GM19025 (cell line): ENCODE measurements at regions not wholly inside any gene's neighbourhood (a gene's known extent, or its start where the extent isn't known, plus 50 kb on each side); places are given as distances from the start of the nearest gene placed in this dataset.

Experiments used
- ATAC-seq: cut with Tn5 transposase; IDR thresholded peaks from one replicate; pipeline ENCODE4 v1.9.1; 2021; ENCODE audit warnings: mild to moderate bottlenecking, low read depth, moderate library complexity; ENCODE audit not compliant: unreplicated experiment

DNA sequence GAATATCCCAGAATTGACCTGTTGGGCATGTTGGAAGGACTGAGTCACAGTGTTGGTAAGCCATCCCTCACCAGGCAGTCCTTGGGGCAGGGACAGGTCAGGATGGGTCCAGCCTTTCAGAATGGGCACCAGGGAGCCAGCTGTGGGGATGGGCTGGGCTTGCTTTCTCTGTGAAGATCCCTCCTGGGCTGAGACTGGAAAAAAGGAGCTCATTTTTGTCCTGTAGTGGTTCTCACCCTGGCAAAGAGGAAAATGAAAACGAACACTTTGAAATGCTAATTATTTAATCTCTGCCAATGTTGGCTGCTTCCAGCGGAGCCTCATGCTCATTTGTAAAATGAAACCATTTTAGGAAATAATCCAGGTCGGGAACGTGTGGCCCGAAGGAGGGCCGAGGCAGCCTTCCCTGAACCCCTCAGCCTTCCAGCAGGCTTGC is 237.5 kb upstream of the SALL1 start:
- ATAC-seq = no peak

DNA sequence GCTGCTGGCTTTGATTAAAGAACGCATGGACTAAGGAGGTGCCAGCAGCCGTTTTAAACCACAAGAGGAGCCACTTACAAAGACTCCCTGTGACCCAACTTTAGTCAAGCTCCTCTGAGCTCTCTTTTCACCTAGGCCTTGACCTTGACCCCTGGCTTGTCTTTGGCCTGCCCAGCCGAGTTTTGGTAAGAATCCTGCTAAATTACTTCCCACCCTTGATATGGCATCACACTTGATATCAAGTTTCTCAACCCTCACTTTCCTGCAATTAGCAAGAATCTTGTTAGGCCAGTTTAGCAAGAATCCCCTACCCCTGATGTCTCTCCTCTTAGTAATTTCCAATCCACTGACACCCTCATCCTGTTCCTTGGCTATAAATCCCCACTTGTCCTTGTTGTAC is 232.8 kb upstream of the SALL1 start:
- no peak for ATAC-seq

DNA sequence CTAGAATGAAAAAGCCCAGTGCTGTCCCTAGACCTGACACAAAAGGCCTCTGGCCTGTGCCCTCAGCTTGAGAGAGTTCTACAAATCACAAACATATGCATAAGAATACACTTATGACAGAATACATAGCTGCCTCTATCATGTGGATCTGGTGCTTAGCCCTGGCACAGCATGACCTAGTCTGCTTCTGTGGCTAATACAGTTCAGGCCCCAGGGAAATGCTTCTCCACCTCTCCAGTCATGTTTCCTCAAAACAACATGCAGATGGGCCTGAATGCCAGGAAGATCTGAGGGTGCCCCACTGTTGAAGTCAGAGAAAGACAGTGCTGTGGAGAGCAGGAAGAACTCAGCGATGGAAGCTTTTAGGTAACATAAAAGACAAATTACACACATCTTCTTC is 231.9 kb upstream of the SALL1 start:
- ATAC-seq = no peak

DNA sequence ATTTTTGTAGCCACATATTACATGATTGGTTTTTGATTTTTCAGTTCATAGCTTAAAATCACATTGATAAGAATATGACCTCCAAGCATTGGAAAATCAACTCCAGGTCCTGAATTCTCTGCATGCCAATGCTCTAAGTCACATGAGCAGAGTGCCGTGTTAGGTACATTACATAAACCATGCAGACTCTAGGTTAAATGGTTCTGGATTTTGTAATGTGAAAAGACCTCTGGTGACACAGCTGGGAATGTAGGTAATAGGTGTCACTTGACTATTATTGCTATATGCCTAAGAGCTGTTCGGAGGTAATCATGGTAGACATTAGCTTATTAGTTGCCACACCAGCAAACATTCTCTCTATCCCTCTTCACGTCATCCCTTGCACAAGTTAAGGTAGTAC is 231.1 kb upstream of the SALL1 start:
- ATAC-seq = no peak

DNA sequence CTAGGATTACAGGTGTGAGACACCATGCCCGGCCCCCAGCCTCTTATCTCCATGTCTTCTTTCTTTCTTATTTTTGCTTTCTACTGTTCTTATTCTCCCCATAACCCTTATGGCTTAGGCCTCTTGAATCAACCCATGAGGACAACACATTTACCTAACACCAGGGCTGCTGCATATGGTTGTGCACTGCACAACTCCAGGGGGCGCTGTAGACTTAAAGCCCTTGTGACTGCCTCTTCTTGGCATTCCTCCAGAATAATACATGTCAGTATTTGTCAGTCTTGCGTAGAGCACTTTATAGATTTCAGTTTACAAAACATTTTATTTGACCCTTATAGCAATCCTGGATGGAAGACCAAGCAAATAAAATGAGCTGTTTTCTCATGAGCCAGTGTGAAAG is 225.0 kb upstream of the SALL1 start:
- ATAC-seq = no peak

DNA sequence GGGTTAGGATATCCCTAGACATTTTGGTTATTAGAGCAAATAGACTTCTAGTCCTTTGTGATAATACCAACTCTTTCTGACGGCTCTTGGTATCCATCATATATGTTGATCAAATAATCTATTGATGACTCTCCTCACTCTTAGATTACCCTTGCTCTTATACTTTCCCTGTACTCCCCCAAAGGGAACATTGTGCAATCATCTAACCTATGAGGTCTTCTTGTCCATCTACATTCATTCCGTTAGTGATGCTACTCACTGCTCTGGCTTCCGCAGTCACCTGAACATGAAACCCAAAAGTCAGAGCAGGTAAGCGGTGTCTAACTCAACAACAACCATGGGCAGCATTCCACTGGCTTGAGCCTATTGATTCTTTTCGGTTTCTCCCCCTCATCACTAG is 223.7 kb upstream of the SALL1 start:
- ATAC-seq = no peak

DNA sequence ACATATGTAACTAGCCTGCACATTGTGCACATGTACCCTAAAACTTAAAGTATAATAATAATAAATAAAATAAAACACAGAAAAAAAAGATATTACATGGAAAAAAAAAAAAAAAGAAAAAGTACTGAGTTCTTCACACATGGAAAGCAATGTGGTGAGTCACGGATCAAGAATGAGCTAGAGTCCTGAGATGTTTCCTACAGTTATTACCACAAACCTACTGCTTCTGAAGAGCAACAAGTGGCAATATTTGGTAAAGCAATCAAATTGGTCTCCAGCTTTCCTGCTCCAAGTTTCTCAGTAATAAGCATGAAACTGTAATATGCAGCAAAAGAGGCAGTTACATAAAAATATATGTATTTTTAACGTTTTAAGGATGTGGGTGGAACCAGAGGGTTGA is 223.3 kb upstream of the SALL1 start:
- no peak for ATAC-seq

DNA sequence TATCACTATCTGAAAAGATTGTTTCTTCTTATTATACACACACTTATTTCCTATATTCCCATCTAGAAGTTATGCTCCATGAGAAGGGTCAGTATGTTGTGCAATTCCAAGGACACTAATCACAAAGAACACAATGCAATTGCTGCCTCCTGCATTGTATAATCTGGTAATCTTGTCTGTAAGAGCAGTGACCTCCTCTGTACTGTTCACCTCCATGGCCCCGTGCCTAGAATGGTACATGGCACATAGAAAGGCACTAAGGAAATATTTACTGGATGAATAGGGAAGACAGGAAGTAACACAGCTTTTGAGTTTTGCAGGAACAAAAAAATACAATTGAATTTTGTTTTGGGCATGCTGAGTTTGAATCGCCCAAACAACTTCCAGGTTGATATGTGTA is 214.6 kb upstream of the SALL1 start:
- no peak for ATAC-seq

DNA sequence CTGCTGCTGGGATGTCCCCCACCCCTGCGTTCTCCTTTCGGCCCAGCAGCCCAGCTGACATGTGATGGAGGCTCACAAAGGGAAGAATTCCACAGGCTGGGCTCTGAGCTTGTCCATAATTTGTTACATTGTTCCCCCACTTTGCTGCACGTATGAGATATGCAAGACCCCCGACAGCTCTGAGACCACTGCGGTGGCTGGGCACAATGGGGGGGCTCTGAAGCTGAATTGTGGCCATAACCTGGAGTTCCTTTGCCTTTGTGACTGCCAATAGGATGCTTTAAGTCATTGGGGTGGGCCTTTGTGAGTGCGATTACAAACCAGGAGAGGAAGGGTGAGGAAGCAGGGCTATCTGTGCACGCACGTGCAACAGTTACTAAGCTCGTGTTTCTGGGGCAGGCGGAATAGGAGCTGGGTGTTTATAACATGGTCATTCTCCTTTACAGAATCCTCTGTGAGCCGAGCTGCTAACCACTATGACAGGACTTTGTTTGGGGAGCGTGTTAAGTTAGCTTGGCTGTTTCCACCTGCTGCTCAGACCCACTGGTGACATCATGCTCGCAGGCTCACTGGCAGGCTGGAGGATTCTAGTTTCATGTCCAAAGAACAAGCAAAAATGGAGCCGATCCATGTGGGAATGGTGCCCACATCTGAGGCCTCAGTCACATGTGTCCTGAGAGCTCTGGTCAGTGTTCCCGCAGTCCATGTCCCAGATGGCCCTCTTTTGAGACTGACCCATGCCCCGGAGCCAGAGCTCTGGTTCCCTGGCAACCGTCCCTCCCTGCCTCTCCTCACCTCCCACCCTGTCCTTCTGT is 208.3 kb upstream of the SALL1 start:
- no peak for ATAC-seq

DNA sequence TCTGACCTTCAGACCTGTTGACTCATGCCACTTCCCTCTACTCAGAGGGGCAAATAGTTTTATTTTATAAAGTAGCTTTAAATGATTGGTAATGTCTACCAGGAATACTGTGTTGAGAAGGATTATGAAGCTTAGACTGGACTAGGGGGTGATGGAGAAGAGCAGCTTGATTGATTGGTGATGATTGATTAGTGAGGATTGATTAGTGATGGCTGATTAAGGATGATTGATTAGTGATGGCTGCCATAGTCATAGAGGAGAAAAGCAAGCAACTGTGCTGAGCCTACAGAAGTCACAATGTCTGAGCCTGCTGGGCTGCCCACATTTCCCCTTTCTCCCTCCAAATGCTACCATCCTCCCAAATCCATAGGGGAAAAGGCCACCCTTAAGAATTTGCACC is 206.8 kb upstream of the SALL1 start:
- ATAC-seq = no peak

DNA sequence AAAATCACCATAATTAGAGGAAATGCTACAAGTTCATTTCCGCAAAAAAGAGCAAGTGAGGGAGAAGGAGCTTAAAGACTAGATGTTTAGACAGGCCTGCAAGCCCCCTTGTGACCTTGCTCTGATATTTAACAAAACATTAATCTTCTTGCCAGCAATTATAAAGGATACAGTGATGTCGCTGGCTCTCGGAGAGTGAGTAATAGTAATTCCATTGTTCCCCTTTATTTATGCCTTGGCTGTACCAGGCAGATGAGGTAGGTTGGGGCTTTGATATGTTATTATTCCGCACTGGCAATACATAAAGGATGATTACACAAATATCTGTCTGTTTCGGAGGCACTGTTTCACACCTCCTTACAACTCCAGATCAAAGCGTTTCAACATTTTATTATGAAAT is 204.8 kb upstream of the SALL1 start:
- ATAC-seq = no peak

DNA sequence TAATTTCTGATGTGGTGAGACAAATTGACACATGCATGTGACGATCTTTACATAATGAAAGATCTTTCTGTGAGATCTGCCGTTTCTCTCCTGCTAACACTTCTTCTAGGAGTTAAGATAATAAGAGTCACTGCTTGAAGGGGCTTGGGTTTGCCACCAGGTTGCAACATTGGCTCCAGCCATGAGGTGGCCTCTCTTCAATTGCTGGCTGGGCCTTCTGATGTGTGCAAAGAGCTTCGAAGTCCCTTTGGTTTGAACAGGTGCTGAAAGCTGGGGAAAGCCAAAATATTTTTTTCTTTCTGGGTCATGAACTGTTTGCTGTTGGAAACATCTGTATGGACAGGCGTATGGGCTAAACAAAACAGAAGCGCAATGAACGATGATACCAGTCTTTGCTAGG is 204.1 kb upstream of the SALL1 start:
- no peak for ATAC-seq

DNA sequence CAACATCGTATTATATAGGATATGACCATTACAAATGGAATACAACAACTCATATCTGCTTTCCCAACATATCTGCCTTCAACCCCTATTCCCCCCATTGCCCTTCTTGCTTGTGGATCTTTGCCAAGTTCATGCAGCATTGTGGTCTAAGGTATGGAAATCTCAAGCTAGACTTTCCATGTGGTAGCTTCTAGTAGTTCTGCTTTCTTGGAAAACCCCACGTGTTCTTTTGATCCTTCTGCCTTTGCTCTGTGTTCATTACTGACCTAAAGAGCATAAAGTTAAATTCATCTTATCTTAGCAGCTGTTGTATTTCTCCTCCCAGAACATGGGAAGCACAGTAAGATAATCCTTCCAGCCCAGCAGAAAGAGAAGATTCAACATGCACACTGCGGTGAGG is 202.0 kb upstream of the SALL1 start:
- ATAC-seq = no peak

DNA sequence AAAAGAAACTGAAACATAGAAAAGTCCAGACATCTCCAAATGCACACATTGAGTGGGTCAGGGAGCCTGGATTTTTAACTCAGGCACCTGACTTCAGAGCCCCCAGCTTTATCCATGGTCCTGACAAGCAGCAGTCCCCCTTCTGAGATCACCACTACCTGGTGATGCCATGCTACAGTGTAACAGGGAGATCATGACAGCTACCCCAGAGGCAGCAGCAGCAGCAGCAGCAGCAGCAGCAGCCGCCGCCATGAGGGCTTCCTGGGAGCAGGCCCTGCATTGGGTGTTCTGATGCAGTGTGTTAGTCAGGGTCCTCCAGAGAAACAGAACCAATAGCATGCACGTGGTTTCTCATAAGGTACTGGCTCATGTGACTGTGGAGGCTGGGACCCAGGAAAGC is 198.6 kb upstream of the SALL1 start:
- no peak for ATAC-seq

DNA sequence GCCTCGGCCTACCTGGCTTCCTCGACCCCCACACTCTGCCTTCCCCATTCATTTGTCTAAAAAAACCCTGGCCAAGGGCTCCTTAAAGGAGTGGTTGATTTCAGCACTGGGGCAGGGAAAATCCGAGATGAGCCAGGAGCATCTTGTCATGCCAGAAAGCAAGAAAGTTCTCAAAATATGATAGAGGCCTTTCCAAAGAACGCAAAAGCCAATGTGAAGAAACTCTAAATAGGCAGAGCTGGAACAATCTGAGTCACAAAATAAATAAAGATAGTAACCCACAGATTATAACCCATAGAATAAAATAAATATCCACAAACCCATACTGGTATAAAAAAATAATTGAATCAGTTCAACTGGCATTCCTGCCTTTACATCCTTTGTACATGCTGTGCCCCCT is 192.3 kb upstream of the SALL1 start:
- no peak for ATAC-seq

DNA sequence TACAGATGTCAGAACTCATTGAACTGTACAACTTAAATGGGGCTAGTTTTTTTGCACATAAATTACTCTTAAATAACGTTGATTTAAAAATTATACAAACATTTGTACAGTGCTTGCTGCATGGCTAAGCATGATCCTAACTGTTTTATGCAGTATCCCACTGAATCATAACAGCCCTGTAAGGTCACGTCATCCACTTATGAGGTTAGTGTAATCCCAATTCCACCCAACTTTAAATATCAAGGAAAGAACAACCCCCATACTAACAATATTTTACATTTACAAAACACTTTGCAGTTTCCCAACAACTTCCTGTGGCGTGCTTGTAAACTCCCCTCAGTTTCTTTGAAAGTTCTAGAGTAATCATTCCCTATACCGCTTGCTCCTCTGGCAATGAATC is 190.1 kb upstream of the SALL1 start:
- ATAC-seq = no peak

DNA sequence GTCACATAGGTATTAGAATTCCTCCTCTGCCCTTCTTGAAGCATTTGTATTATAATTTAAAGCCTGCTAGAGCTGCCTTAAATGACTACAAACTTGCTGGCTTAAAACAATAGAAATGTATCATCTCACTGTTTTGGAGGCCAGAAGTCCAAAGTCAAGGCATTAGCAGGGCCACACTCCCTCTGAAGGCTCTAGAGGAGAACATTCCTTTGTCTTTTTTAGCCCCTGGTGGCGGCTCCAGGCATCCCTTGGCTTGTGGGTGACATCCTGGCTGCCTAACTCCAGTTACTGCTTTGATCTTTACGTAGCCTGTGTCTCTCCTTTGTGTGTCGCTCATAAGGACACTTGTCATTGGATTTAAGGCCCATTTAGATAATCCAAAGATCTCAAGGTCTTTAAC is 186.6 kb upstream of the SALL1 start:
- no peak for ATAC-seq

DNA sequence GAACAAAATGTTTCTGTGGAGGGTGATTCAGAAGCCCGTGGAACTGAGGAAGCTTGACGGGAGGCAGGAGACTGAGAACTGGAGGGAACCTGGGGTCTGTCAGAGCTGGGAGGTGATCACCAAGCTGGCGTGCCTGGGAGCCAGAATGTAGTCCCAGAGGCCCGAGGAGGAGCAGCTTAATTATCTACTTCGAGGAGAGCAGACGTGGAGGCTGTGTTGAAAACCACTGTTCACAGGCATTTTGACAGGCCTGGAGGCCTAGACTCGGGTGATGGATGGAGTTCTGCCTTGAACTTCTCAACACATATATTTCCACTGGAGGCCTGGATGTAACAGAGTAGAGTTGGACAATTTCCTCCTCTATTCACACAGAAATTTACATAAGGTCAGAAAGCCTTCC is 177.7 kb upstream of the SALL1 start:
- no peak for ATAC-seq

DNA sequence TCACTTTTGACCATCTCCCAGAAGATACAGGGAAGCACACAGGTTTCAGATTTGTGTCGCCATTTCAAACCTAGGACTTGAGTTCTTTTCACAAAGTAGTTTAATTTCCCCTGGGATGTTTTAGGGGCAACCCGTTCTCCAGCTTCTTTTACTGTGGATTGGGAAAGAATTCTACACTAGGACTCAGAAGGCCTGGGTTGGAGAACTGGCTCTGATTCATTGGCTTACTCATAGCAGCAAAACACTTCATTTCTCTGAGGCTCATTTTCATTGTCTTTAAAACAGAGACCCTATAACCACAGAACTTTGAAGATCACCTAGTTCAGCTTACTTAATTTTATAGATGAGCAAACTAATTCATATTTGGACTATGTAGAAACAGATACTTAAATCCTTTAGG is 175.9 kb upstream of the SALL1 start:
- ATAC-seq = no peak

DNA sequence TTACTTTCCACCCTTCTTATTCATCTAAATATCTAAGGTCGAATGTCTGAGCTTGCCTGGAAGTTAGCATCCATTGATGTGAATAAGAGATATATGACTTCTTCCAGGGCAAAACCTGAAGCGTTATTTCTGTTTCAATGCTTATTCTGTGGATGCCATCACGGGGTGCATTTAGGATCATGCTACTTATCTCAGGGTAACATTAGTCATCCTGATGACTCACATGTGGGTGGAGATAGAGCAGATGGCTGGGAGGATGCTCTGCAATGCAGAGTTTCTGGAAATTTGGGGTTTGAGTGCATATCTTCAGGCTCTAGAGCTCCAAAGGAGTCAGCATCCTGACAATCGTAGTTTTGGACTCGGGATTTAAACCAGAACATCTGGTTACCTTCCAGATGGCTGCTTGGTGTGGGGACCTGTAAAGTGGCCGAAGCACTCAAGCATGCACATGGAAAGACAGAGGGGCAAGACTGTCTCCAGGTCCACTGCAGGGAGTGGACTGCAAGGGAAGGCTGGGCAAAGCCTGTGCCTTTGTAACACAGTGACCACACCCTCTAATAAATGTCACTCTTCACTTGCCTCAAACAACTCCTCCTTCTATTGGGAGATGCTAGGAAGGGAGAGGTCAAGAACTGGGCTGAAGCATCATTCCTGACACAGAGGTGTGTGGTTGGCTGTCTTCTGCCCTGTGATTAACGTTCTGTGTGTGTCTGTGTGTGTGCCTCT is 175.2 kb upstream of the SALL1 start:
- ATAC-seq = no peak

DNA sequence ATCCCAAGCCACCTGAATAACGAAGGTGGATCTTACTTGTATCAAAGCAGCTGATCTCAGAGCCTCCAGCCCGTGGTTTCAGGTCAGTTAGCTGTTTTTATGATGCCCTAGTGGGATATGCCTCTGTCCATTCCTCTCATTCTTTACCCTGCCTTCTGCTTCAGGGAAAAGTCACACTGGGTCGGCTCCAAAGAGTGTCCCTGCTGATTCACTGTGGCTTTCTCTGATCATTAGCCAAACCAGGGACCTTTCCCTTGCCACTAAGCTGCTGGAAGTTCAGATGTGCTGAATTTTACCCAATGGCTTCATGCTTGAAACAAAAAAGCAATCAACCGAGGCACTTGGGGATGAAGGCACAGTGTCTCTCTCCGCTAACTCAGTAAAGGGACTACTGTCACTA is 170.2 kb upstream of the SALL1 start:
- ATAC-seq = no peak

DNA sequence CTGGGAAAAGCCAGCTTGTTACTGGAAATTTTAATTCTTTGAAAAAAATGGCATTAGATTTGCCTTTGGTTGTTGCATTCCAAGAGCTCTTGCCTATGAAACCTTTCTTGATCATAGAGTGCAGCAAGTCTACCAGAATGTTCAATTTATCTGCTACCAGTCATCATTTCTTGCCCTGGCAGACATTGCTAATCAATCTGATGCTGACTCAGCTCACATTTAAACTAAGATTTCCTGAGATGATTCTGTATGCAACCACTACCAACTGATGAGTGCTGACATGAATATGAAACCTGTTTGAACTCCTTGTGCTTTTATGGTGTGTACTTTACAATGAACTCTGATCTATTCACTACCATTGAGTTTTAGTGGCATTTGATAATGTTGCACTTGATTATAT is 166.5 kb upstream of the SALL1 start:
- no peak for ATAC-seq
